GM23338 (cell line): ENCODE measurements at regions not wholly inside any gene's neighbourhood (a gene's known extent, or its start where the extent isn't known, plus 50 kb on each side); places are given as distances from the start of the nearest gene placed in this dataset.

Source experiments
- ATAC-seq: fragments of 200-7000 bp; cut with Tn5 transposase; 3 replicates; pipeline ENCODE4 v1.9.1; 2020
- DNase-seq: peaks from one replicate; pipeline ENCODE4 v3.0.0-alpha.2; 2015; ENCODE audit warnings: low spot score
- H2AFZ ChIP-seq: fragments of 200-600 bp; sonication (generic); 2 replicates; pipeline ENCODE4 v1.8.0; 2016; ENCODE audit warnings: antibody characterized with exemption, mild to moderate bottlenecking, moderate library complexity
- H3F3A ChIP-seq: fragments of 200-600 bp; sonication (generic); replicated peaks from 2 replicates; pipeline ENCODE4 v1.8.0; 2017; ENCODE audit warnings: antibody characterized with exemption, mixed run types, low read depth
- H3K27ac ChIP-seq: fragments of 200-600 bp; sonication (generic); 2 replicates; pipeline ENCODE4 v1.6.1; 2016; ENCODE audit warnings: low read depth
- H3K27me3 ChIP-seq: fragments of 200-600 bp; sonication (generic); 2 replicates; pipeline ENCODE4 v1.8.0; 2016; ENCODE audit warnings: mild to moderate bottlenecking, mixed run types, moderate library complexity; ENCODE audit not compliant: insufficient read depth
- H3K36me3 ChIP-seq: fragments of 200-600 bp; sonication (generic); 2 replicates; pipeline ENCODE4 v1.8.0; 2016; ENCODE audit warnings: mild to moderate bottlenecking; ENCODE audit not compliant: insufficient read depth
- H3K4me1 ChIP-seq: fragments of 200-600 bp; sonication (generic); 2 replicates; pipeline ENCODE4 v1.8.0; 2016; ENCODE audit warnings: mild to moderate bottlenecking, moderate library complexity; ENCODE audit not compliant: insufficient read depth
- H3K4me2 ChIP-seq: fragments of 200-600 bp; sonication (generic); 2 replicates; pipeline ENCODE4 v1.7.1; 2017; ENCODE audit warnings: mixed run types
- H3K4me3 ChIP-seq: fragments of 200-600 bp; sonication (generic); 2 replicates; pipeline ENCODE4 v1.6.1; 2016; ENCODE audit warnings: mixed run types
- H3K79me2 ChIP-seq: fragments of 200-600 bp; sonication (generic); replicated peaks from 2 replicates; pipeline ENCODE4 v1.8.0; 2017; ENCODE audit warnings: mild to moderate bottlenecking; ENCODE audit not compliant: insufficient read depth
- H3K9me2 ChIP-seq: fragments of 200-600 bp; sonication (generic); 2 replicates; pipeline ENCODE4 v1.8.0; 2017; ENCODE audit not compliant: insufficient read depth
- H4K20me1 ChIP-seq: fragments of 200-600 bp; sonication (generic); replicated peaks from 2 replicates; pipeline ENCODE4 v1.8.0; 2017; ENCODE audit warnings: mild to moderate bottlenecking; ENCODE audit not compliant: insufficient read depth
- H3K27ac Mint-ChIP-seq: 2 replicates; pipeline ENCODE4 v1.8.0; 2020; ENCODE audit warnings: inconsistent platforms, mild to moderate bottlenecking, moderate library complexity, mixed read lengths
- H3K27me3 Mint-ChIP-seq: 3 replicates; pipeline ENCODE4 v1.8.0; 2022; ENCODE audit warnings: low read depth, mild to moderate bottlenecking, moderate library complexity, mixed read lengths, inconsistent platforms; ENCODE audit not compliant: insufficient read depth, poor library complexity
- H3K36me3 Mint-ChIP-seq: 3 replicates; pipeline ENCODE4 v1.8.0; 2021; ENCODE audit warnings: low read depth, mild to moderate bottlenecking, inconsistent platforms, moderate library complexity, mixed read lengths
- H3K4me1 Mint-ChIP-seq: 3 replicates; pipeline ENCODE4 v1.8.0; 2020; ENCODE audit warnings: mild to moderate bottlenecking, inconsistent platforms, mixed read lengths
- H3K4me3 Mint-ChIP-seq: 3 replicates; pipeline ENCODE4 v1.8.0; 2021; ENCODE audit warnings: moderate library complexity, mild to moderate bottlenecking, inconsistent platforms, mixed read lengths
- H3K9me3 Mint-ChIP-seq: 3 replicates; pipeline ENCODE4 v1.8.0; 2020; ENCODE audit warnings: moderate library complexity, mild to moderate bottlenecking, inconsistent platforms, mixed read lengths
- EZH2 ChIP-seq: fragments of 200-600 bp; sonication (generic); IDR thresholded peaks from one replicate; pipeline ENCODE4 v1.8.0; 2017; ENCODE audit warnings: antibody characterized with exemption, mild to moderate bottlenecking, low read depth; ENCODE audit not compliant: unreplicated experiment
- EZH2phosphoT487 ChIP-seq: fragments of 200-600 bp; sonication (generic); IDR thresholded peaks from one replicate; pipeline ENCODE4 v1.8.1; 2018; ENCODE audit warnings: antibody characterized with exemption; ENCODE audit not compliant: unreplicated experiment
- JUNB ChIP-seq: IDR thresholded peaks from one replicate; pipeline ENCODE4 v1.6.1; 2016; ENCODE audit warnings: antibody characterized with exemption; ENCODE audit not compliant: unreplicated experiment
- NANOG ChIP-seq: IDR thresholded peaks from 2 replicates; pipeline ENCODE4 v1.6.1; 2016; ENCODE audit warnings: antibody characterized with exemption, borderline replicate concordance
- POLR2AphosphoS5 ChIP-seq: IDR thresholded peaks from 2 replicates; pipeline ENCODE4 v1.6.1; 2016; ENCODE audit warnings: antibody characterized with exemption, low read depth
- REST ChIP-seq: IDR thresholded peaks from one replicate; pipeline ENCODE4 v1.6.1; 2018; ENCODE audit warnings: antibody characterized with exemption; ENCODE audit not compliant: unreplicated experiment
- STAT1 ChIP-seq: IDR thresholded peaks from one replicate; pipeline ENCODE4 v1.6.1; 2016; ENCODE audit warnings: antibody characterized with exemption; ENCODE audit not compliant: unreplicated experiment
- ZNF114 ChIP-seq: fragments of 250-450 bp; sonication (Bioruptor Pico); IDR thresholded peaks from 2 replicates; pipeline ENCODE4 v1.5.0; 2020; ENCODE audit warnings: mild to moderate bottlenecking, moderate library complexity
- ZNF331 ChIP-seq: fragments of 250-450 bp; sonication (Bioruptor Pico); IDR thresholded peaks from 2 replicates; pipeline ENCODE4 v1.5.0; 2020; ENCODE audit warnings: low read depth, mild to moderate bottlenecking, moderate library complexity
- TF ChIP-seq, protein P1 (sequence below): fragments of 250-450 bp; sonication (Bioruptor Pico); IDR thresholded peaks from 2 replicates; pipeline ENCODE4 v1.5.0; 2020; ENCODE audit warnings: mild to moderate bottlenecking, moderate library complexity
- TF ChIP-seq, protein P2 (sequence below), 2 experiments: fragments of 200-600 bp in 1 of 2; sonication (generic) in 1 of 2; conservative IDR thresholded peaks; 2 replicates each; pipeline versions ENCODE4 v1.5.1 to v1.6.1; 2016 to 2017; ENCODE audit warnings: antibody characterized with exemption in 2 of 2, low read depth in 2 of 2, mild to moderate bottlenecking in 2 of 2, moderate library complexity in 1 of 2
- TF ChIP-seq, protein P3 (sequence below): IDR thresholded peaks from 2 replicates; pipeline ENCODE4 v1.6.1; 2016; ENCODE audit warnings: antibody characterized with exemption

GRCh38 chr12:24714237-24714636 lies 234.7 kb downstream of the BCAT1 start:
- H3K4me3 ChIP-seq = no peak overlapping the region
- H3K4me1 ChIP-seq = no peaks in the 10 kb centered on the region
- DNase-seq (no peak), ATAC-seq (no peak)
- H3K9me3 Mint-ChIP-seq = no peaks in the 10 kb centered on the region
- H2AFZ ChIP-seq = no peak overlapping the region
- no peak for TF ChIP-seq EZH2
- no peak for TF ChIP-seq EZH2phosphoT487
- no peak for TF ChIP-seq NANOG
- TF ChIP-seq, protein P1, sequence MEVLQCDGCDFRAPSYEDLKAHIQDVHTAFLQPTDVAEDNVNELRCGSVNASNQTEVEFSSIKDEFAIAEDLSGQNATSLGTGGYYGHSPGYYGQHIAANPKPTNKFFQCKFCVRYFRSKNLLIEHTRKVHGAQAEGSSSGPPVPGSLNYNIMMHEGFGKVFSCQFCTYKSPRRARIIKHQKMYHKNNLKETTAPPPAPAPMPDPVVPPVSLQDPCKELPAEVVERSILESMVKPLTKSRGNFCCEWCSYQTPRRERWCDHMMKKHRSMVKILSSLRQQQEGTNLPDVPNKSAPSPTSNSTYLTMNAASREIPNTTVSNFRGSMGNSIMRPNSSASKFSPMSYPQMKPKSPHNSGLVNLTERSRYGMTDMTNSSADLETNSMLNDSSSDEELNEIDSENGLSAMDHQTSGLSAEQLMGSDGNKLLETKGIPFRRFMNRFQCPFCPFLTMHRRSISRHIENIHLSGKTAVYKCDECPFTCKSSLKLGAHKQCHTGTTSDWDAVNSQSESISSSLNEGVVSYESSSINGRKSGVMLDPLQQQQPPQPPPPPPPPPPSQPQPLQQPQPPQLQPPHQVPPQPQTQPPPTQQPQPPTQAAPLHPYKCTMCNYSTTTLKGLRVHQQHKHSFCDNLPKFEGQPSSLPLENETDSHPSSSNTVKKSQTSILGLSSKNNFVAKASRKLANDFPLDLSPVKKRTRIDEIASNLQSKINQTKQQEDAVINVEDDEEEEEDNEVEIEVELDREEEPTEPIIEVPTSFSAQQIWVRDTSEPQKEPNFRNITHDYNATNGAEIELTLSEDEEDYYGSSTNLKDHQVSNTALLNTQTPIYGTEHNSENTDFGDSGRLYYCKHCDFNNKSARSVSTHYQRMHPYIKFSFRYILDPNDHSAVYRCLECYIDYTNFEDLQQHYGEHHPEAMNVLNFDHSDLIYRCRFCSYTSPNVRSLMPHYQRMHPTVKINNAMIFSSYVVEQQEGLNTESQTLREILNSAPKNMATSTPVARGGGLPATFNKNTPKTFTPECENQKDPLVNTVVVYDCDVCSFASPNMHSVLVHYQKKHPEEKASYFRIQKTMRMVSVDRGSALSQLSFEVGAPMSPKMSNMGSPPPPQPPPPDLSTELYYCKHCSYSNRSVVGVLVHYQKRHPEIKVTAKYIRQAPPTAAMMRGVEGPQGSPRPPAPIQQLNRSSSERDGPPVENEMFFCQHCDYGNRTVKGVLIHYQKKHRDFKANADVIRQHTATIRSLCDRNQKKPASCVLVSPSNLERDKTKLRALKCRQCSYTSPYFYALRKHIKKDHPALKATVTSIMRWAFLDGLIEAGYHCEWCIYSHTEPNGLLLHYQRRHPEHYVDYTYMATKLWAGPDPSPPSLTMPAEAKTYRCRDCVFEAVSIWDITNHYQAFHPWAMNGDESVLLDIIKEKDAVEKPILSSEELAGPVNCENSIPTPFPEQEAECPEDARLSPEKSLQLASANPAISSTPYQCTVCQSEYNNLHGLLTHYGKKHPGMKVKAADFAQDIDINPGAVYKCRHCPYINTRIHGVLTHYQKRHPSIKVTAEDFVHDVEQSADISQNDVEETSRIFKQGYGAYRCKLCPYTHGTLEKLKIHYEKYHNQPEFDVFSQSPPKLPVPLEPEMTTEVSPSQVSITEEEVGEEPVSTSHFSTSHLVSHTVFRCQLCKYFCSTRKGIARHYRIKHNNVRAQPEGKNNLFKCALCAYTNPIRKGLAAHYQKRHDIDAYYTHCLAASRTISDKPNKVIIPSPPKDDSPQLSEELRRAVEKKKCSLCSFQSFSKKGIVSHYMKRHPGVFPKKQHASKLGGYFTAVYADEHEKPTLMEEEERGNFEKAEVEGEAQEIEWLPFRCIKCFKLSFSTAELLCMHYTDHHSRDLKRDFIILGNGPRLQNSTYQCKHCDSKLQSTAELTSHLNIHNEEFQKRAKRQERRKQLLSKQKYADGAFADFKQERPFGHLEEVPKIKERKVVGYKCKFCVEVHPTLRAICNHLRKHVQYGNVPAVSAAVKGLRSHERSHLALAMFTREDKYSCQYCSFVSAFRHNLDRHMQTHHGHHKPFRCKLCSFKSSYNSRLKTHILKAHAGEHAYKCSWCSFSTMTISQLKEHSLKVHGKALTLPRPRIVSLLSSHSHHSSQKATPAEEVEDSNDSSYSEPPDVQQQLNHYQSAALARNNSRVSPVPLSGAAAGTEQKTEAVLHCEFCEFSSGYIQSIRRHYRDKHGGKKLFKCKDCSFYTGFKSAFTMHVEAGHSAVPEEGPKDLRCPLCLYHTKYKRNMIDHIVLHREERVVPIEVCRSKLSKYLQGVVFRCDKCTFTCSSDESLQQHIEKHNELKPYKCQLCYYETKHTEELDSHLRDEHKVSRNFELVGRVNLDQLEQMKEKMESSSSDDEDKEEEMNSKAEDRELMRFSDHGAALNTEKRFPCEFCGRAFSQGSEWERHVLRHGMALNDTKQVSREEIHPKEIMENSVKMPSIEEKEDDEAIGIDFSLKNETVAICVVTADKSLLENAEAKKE (CRISPR knock-in tag) = no peak
- TF ChIP-seq ZNF331 (CRISPR knock-in tag) = no peak
- no peak for TF ChIP-seq REST
- no peak for TF ChIP-seq STAT1
- TF ChIP-seq, protein P2, sequence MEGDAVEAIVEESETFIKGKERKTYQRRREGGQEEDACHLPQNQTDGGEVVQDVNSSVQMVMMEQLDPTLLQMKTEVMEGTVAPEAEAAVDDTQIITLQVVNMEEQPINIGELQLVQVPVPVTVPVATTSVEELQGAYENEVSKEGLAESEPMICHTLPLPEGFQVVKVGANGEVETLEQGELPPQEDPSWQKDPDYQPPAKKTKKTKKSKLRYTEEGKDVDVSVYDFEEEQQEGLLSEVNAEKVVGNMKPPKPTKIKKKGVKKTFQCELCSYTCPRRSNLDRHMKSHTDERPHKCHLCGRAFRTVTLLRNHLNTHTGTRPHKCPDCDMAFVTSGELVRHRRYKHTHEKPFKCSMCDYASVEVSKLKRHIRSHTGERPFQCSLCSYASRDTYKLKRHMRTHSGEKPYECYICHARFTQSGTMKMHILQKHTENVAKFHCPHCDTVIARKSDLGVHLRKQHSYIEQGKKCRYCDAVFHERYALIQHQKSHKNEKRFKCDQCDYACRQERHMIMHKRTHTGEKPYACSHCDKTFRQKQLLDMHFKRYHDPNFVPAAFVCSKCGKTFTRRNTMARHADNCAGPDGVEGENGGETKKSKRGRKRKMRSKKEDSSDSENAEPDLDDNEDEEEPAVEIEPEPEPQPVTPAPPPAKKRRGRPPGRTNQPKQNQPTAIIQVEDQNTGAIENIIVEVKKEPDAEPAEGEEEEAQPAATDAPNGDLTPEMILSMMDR (conservative IDR thresholded peaks at IDR 0.05; ENCODE audit: low read depth in 2 of 2) = no peak; a peak in 1 of 4 replicates
- TF ChIP-seq ZNF114 (CRISPR knock-in tag) = no peak
- no peak for TF ChIP-seq POLR2AphosphoS5
- TF ChIP-seq, protein P3, sequence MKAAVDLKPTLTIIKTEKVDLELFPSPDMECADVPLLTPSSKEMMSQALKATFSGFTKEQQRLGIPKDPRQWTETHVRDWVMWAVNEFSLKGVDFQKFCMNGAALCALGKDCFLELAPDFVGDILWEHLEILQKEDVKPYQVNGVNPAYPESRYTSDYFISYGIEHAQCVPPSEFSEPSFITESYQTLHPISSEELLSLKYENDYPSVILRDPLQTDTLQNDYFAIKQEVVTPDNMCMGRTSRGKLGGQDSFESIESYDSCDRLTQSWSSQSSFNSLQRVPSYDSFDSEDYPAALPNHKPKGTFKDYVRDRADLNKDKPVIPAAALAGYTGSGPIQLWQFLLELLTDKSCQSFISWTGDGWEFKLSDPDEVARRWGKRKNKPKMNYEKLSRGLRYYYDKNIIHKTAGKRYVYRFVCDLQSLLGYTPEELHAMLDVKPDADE = no peak
- TF ChIP-seq JUNB = no peak
- no peak overlapping the region for H3K27ac Mint-ChIP-seq
- H3K36me3 Mint-ChIP-seq = no peaks in the 10 kb centered on the region
- H3K4me2 ChIP-seq = no peak overlapping the region
- no peak overlapping the region for H3K27ac ChIP-seq
- no peaks in the 10 kb centered on the region for H3K36me3 ChIP-seq
- H3K79me2 ChIP-seq = no peaks in the 10 kb centered on the region
- H3K4me3 Mint-ChIP-seq = no peak overlapping the region
- no peaks in the 10 kb centered on the region for H4K20me1 ChIP-seq
- H3K4me1 Mint-ChIP-seq = no peaks in the 10 kb centered on the region
- no peaks in the 10 kb centered on the region for H3F3A ChIP-seq
- H3K27me3 Mint-ChIP-seq = peaks cover 2% of the 10 kb centered on the region
- peaks cover 5% of the 10 kb centered on the region; the same call in 1 of the 2 replicates for H3K9me2 ChIP-seq
- no peaks in the 10 kb centered on the region for H3K27me3 ChIP-seq
